ENCODE measurements at regions not wholly inside any gene's neighbourhood (a gene's known extent, or its start where the extent isn't known, plus 50 kb on each side); places are given as distances from the start of the nearest gene placed in this dataset.

GRCh38 chr4:120418146-120418545 is 351.5 kb upstream of the MAD2L1 start:
- Histone ChIP-seq H3K36me3 (no peaks in the 10 kb centered on the region), H3K4me1 (no peaks in the 10 kb centered on the region), H3K27me3 (no peaks in the 10 kb centered on the region), H3K27ac (no peak overlapping the region), H3K4me3 (no peak overlapping the region), H3K9ac (ENCODE audit: low read depth in 2 of 2, low read length in 2 of 2) (no peak overlapping the region), H3K9me3 (no peaks in the 10 kb centered on the region)
- intact Hi-C loops (cut with DNase I) = no loop called here
- DNase-seq = no peak
- no peak for TF ChIP-seq CTCF (IDR thresholded peaks at IDR 0.05)

- intact Hi-C loops (cut with DNase I) = no loop called here
- H3K9ac ChIP-seq (ENCODE audit: low read depth in 2 of 2, low read length in 2 of 2) = no peak overlapping the region
- TF ChIP-seq CTCF (IDR thresholded peaks at IDR 0.05) = no peak
- H3K27me3 ChIP-seq = no peaks in the 10 kb centered on the region
- no peak for DNase-seq
- no peaks in the 10 kb centered on the region for H3K9me3 ChIP-seq
- no peaks in the 10 kb centered on the region for H3K4me1 ChIP-seq
- H3K36me3 ChIP-seq = no peaks in the 10 kb centered on the region
- no peak overlapping the region for H3K27ac ChIP-seq
- no peak overlapping the region for H3K4me3 ChIP-seq
These were observed 349.2 kb upstream of the MAD2L1 start for GRCh38 chr4:120415896-120416295.

GRCh38 chr4:120406960-120407359 is 340.3 kb upstream of the MAD2L1 start:
- Histone ChIP-seq H3K9me3 (no peaks in the 10 kb centered on the region), H3K27ac (no peak overlapping the region), H3K36me3 (no peaks in the 10 kb centered on the region), H3K9ac (ENCODE audit: low read depth in 2 of 2, low read length in 2 of 2) (no peak overlapping the region), H3K27me3 (no peaks in the 10 kb centered on the region), H3K4me3 (no peak overlapping the region), H3K4me1 (no peaks in the 10 kb centered on the region)
- no peak for DNase-seq
- intact Hi-C loops (cut with DNase I) = no loop called here
- no peak for TF ChIP-seq CTCF (IDR thresholded peaks at IDR 0.05)

GRCh38 chr4:120403296-120403695 is 336.6 kb upstream of the MAD2L1 start:
- intact Hi-C loops (cut with DNase I) = no loop called here
- DNase-seq = no peak

GRCh38 chr4:120400441-120400840 is 333.8 kb upstream of the MAD2L1 start:
- no peak overlapping the region for H3K9ac ChIP-seq (ENCODE audit: low read depth in 2 of 2, low read length in 2 of 2)
- TF ChIP-seq CTCF (IDR thresholded peaks at IDR 0.05) = no peak
- H3K4me1 ChIP-seq = no peaks in the 10 kb centered on the region
- no peaks in the 10 kb centered on the region for H3K27me3 ChIP-seq
- H3K4me3 ChIP-seq = no peak overlapping the region
- no peak overlapping the region for H3K27ac ChIP-seq
- H3K36me3 ChIP-seq = no peaks in the 10 kb centered on the region
- H3K9me3 ChIP-seq = no peaks in the 10 kb centered on the region
- DNase-seq = no peak
- intact Hi-C loops (cut with DNase I) = no loop called here

More at GRCh38 chr4:120403296-120403695, 336.6 kb upstream of the MAD2L1 start:
- Histone ChIP-seq H3K27me3 (no peaks in the 10 kb centered on the region), H3K9ac (ENCODE audit: low read depth in 2 of 2, low read length in 2 of 2) (no peak overlapping the region), H3K4me1 (no peaks in the 10 kb centered on the region), H3K27ac (no peak overlapping the region), H3K9me3 (no peaks in the 10 kb centered on the region), H3K4me3 (no peak overlapping the region), H3K36me3 (no peaks in the 10 kb centered on the region)
- no peak for TF ChIP-seq CTCF (IDR thresholded peaks at IDR 0.05)

GRCh38 chr4:120399826-120400225 is 333.2 kb upstream of the MAD2L1 start:
- Histone ChIP-seq H3K4me1 (no peaks in the 10 kb centered on the region), H3K4me3 (no peak overlapping the region), H3K27ac (no peak overlapping the region), H3K9me3 (no peaks in the 10 kb centered on the region), H3K9ac (ENCODE audit: low read depth in 2 of 2, low read length in 2 of 2) (no peak overlapping the region), H3K27me3 (no peaks in the 10 kb centered on the region), H3K36me3 (no peaks in the 10 kb centered on the region)
- no peak for DNase-seq
- TF ChIP-seq CTCF (IDR thresholded peaks at IDR 0.05) = no peak
- intact Hi-C loops (cut with DNase I) = no loop called here
